DND-41 (cell line): ENCODE measurements at regions not wholly inside any gene's neighbourhood (a gene's known extent, or its start where the extent isn't known, plus 50 kb on each side); places are given as distances from the start of the nearest gene placed in this dataset.

Experiments used
- EZH2 ChIP-seq: IDR thresholded peaks from 3 replicates; pipeline ENCODE4 v1.6.1; 2012; ENCODE audit warnings: borderline replicate concordance, low read depth, mild to moderate bottlenecking, moderate library complexity, low read length, inconsistent platforms; ENCODE audit not compliant: severe bottlenecking
- TF ChIP-seq, protein P1 (sequence below): IDR thresholded peaks from 2 replicates; pipeline ENCODE4 v1.5.1; 2012; ENCODE audit warnings: borderline replicate concordance, low read length, moderate library complexity, mild to moderate bottlenecking; ENCODE audit not compliant: poor library complexity, severe bottlenecking; ENCODE audit errors: extremely low read depth

GRCh38 chr5:96232602-96233001, 200.4 kb downstream of the PCSK1 start:
- TF ChIP-seq, protein P1, sequence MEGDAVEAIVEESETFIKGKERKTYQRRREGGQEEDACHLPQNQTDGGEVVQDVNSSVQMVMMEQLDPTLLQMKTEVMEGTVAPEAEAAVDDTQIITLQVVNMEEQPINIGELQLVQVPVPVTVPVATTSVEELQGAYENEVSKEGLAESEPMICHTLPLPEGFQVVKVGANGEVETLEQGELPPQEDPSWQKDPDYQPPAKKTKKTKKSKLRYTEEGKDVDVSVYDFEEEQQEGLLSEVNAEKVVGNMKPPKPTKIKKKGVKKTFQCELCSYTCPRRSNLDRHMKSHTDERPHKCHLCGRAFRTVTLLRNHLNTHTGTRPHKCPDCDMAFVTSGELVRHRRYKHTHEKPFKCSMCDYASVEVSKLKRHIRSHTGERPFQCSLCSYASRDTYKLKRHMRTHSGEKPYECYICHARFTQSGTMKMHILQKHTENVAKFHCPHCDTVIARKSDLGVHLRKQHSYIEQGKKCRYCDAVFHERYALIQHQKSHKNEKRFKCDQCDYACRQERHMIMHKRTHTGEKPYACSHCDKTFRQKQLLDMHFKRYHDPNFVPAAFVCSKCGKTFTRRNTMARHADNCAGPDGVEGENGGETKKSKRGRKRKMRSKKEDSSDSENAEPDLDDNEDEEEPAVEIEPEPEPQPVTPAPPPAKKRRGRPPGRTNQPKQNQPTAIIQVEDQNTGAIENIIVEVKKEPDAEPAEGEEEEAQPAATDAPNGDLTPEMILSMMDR: no peak
- no peak for TF ChIP-seq EZH2
